Activated CD4-positive, alpha-beta T cell treated with anti-CD3 and anti-CD28 coated beads for 1 hour (primary cell): ENCODE measurements at regions not wholly inside any gene's neighbourhood (a gene's known extent, or its start where the extent isn't known, plus 50 kb on each side); places are given as distances from the start of the nearest gene placed in this dataset.
"Not testable (repeated sequence)": the region's sequence is repeated elsewhere in the genome, so short reads cannot be mapped to it uniquely, and the experiment has no call there.

Source experiments
- DNase-seq: peaks from one replicate; pipeline ENCODE4 v3.0.0-alpha.2; 2020

DNA sequence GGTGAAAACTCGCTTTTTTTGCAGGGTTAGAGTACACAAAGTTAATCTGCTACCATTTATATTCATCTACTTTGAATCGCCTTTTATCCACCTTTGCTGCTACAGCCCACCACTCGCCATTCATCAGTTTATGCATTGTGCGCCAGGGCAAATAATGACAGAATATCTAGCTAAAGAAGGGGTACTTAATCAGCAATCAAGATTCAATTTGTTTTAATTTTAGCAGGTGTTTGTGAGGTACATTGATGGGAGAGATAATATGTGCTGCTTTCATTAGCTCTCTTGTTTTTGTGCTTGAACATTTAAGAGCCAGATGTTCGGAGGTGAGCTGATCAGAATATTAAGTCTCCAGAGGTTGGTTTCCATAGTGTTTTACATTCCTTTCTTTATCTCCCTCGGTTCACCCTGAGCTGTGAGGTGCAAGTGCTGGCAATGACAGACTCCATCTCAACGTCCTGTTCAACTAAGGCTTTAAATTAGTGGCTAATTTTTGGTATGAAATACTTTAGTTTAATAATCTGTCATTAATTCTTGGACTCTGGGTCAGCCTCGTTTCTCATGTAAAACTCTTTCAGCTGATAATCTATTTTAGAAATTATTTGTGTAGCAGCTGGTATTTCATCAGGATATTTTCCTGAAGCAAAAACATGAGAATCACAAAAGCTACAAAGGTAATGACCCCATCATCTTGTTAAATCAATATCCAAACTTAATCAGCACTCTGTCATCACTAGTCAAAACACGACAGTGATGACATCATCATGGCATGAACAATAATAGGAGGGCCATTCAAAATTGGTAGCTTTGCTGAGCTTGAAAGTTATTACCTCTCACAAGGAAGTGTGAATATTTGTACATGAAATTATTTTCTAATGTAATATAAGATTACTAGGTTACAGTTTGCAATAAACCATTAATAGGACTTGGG is 479.9 kb upstream of the FANCL start:
- no peak for DNase-seq

DNA sequence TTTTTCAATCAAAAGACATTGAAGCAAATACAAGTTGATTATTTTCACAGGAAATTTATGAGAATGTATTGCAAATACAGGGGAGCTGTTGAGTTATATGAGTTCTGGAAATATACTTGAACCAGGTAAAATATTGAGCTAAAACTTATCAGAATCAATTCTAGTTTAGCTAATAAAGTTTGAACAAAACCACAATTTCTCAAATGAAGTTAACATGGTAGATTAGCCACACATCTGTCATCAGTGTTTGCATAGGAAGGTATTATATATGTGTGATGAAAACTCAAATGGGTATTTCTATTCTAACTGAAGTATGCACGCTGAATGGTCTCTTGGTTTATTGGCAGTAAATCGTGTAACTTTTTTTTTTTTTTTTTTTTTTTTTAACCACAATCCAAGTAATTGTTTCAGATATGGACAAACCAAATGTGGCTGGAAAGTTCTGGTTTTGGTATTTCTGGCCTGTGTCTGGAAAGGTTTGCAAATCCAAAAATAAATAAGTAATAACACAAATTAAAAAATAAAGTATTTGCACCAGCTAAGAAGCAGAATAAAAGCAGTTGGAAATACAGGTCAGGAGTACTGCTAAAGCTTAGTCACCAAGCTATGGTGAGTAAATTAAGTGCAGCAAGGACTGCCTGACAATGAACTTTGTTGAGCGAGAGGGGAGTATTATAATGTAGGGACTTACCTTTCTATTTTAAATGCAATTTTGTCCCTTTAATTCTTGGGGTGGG is 479.1 kb upstream of the FANCL start:
- no peak for DNase-seq

DNA sequence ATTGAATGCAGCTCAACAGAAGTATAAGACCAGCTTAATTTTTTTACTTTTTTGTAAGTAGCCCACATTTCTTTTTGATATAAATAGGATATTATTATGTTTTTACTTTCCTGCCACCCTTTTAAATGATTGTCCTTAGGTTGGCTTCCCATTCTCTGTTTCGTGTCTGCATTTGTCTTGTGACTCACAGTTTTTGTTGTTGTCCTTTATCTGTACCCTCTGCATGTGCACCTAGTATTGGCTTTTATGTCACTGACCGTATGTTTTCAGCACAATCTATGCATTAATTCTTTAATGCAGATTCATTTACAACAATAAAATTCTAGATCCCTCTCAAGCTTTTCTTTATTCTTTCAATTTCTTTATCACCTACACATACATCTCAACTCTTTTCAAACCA is 474.2 kb upstream of the FANCL start:
- no peak for DNase-seq

DNA sequence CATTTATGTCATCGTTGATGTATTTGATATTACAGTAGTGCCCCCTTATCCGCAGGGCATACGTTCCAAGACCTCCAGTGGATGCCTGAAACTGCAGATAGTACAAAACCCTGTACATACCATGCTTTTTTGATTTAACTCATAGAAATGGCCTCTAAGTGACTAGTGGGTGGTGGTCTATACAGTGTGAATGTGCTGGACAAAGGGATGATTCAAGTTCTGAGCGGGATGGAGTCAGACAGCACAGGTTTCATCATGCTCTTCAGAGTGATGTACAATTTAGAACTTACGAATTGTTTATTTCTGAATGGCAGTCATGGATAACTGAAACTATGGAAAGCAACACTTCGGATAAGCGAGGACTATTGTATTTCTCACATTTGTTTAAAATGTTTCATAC is 473.1 kb upstream of the FANCL start:
- no peak for DNase-seq

DNA sequence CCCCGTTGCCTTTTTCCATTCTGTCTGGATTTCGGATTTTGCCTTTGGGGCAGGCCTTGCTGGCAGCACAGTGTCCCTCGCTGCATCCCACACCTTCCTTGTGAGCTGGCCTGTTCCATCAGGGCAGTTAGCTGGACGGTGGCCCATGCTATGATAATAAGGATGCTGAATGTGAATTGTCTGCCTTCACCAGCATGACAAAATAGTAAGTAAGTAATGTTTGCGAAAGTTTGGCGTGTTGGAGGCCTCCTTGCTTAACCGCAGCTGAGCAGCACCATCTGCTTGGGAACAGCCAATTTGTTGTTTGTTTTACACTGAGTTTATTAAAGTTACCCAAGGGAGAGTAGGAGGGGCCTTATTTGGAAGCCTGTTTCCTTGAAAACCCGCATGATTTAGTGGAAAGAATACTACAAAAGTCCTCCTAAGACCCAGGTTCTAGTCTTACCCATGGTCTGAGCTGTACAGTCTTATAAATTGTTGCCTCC is 469.7 kb upstream of the FANCL start:
- DNase-seq: no peak

DNA sequence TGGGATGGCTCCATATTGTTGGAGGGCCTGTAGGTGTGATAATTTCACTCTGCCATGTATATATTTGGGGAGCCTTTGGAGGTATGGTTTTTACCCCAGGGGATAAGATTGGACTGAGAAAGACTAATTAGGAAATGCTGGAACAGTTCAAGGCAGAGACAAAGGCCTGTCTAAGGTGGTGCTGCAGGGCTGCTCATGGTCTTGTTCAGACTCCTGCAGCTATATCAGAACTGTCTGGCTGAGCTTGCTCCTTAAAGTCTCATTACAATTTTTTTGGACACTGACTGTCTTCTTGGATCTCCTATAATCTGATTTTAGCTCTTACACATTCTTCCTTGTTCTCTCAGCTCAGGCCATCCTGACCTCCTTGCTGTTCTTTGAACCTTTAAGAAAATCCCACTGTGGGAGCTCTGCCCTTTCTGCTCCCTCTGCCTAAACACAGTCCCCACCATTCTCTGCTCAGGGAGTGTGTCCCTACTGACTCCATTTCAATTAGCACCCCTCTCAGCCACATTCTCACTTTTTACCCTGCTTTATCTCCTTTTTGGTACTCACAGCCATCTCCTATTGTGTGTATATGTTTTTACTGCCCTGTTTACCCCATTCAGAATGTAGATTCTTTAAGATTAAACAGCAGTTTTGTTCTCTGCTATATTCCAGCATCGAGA is 468.7 kb upstream of the FANCL start:
- DNase-seq: no peak

DNA sequence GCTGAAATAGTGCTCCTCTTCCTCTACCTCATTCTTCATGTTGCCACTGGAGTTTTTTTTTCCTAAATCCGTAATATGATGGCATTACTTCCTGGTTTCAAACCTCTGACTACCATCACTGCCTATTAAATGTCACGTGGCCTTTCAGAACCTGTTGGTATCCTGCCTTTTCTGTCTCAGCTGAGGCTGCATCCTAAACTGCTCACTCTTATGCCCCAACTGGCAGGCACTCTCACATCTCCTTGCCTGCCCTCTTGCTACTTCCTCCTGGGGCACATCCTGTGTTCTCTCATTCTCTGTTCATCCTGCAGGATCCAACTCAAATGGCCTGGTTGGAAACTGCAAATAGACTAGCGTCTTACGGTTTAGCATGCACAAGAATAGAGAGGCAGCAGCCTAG is 468.1 kb upstream of the FANCL start:
- no peak for DNase-seq

DNA sequence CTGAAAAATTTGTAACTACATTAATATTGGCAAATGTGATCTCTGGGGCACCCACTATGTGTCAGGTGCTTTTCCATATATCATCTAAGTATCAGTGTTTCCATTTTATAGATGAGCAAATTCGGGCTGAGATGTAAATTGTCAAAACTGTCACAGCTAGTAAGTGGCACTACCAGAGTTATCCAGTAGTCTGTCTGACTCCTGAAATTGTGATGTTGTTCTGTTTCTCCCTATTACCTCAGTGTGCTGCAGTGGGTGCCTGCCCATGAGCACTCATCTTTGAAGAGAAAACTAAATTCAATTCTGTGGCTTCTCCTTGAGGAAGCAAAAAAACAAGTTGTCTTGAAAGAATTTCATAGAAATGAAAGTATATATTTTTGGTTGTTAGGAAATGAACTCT is 467.4 kb upstream of the FANCL start:
- DNase-seq: no peak

DNA sequence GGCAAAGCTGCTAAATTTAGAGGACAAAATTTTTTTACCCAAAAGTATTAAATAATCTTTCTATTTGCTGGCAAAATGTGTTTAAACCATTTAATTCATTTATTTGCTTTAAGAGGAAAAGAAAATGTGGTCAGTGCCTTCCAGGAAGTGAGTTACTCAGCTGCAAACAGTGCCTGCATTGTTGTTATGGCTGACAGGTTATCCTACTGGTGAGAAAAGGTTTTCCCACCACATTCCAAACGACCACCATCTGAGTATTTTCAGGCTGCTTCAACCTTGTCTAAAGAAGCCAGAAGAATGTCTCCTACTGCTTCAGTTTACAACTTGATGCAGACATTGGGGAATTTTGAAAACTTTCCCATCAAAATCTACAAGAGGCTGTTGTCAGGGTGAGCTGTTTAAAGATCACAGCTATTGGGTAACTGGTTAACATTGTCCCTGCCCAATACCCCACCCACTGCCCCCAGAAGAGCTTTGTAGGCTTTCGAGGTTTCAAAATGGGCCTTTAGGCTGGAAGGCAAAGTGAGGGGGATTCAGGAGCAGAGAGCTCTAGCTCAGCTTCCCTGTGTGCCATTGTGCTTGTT is 461.3 kb upstream of the FANCL start:
- DNase-seq: no peak

DNA sequence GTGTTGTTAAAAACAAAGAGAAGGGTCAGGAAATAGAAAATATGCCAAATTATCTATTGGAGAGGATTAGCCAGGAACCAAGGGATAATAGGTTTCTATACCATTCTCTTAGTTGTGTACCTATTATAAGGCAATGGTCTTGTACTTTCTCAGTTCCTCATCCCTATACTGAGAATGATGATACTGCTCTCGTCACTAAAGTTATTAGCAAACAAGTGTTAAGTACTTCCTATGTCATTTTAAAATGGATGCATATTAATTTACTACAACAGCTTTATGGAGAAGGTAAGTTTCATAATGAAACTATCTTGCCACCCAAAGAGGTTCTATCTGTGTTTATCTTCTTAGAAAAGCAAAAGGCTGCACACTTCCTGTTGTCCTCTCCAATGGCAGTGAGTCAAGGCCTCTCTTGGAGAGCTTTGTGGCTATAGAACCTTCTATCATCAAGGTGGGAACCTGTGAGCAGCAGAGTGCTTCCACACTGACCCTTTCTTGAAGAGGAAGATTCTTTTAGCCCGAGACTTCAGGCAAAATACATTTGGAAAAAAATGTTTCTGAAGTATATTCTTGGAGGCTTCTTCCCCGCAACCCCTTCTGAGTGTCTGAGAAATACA is 460.7 kb upstream of the FANCL start:
- DNase-seq: no peak

DNA sequence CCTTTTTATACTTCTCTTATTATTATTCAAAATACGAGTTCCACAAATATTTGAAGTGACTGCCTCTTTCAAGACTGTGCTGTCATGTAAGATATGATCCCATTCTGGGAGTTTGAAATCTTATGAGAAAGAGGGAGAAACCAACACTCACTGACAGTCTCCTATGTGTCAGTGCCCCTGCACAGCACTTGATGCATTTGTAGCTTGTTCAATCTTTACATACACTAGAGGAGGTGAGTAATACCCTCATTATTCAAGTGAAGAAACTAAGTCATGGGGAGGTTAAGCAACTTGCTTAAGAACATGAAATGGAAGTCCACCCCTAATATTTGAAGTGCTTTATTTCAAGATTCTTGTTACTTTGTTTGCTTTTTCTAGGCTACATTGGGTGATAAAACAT is 459.5 kb upstream of the FANCL start:
- DNase-seq: no peak

DNA sequence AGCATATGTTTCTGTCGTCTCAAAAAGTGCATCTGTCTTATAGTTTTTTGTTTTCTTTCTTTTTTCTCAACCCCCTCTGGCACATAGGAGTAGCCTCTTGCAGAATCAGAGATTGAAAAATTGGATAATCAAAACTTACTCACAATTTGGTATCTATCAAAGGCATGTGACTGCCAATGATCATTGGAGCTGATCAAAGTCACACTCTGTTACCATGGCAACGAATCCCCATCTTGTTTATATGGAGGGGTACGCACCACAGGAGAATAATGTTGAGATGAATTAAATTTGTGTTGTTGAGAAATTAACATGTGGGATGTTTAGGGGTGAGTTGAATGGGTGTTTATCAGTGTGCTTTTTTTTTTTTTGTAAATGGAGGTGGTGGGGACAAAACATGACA is 458.3 kb upstream of the FANCL start:
- DNase-seq: no peak

DNA sequence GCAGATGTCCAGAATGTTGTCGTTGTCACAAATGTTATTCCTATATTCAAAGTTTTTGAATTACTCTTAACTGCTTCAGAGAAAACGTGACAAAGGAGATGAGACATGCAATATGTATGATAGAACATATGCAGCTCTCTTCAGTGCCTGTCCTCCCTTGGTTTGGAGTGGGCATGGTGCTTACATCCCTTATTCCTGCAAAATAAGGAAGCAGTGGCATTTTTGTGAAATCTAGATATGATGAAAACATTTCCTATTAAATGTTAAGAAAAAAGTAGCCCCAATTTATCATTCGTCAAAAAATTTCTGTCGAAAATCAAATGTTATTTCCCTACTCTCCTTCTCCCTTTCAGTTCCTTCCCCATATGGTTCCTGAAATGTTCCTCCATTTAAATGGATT is 457.5 kb upstream of the FANCL start:
- no peak for DNase-seq

DNA sequence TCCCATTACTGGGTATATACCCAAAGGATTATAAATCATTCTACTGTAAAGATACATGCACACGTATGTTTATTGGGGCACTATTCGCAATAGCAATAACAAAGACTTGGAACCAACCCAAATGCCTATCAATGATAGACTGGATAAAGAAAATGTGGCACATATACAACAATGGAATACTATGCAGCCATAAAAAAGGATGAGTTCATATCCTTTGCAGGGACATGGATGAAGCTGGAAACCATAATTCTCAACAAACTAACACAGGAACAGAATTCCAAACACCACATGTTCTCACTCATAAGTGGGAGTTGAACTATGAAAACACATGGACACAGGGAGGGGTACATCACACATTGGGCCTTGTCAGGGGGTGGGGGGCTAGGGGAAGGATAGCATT is 453.0 kb upstream of the FANCL start:
- not testable (repeated sequence) for DNase-seq

DNA sequence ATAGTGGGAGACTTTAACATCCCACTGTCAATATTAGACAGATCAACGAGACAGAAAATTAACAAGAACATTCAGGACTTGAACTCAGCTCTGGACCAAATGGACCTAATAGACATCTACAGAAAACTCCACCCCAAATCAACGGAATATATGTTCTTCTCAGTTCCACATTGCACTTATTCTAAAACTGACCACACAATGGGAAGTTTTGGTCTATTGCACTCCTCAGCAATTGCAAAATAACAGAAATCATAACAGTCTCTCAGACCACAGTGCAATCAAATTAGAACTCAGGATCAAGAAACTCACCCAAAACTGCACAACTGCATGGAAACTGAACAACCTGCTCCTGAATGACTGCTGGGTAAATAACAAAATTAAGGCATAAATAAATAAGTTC is 449.9 kb upstream of the FANCL start:
- not testable (repeated sequence) for DNase-seq

DNA sequence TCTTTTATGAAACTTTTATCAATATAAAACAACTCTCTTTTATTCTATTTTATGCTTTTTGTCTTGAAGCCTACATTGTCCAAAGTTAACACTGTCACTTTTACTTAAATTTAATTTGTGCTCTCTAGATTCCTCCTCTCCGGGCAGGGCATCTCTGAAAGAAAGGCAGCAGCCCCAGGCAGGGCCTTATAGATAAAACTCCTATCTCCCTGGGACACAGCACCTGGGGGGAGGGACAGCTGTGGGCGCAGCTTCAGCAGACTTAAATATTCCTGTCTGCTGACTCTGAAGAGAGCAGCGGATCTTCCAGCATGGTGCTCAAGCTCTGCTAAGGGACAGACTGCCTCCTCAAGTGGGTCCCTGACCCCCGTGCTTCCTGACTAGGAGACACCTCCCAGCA is 447.7 kb upstream of the FANCL start:
- no peak for DNase-seq

DNA sequence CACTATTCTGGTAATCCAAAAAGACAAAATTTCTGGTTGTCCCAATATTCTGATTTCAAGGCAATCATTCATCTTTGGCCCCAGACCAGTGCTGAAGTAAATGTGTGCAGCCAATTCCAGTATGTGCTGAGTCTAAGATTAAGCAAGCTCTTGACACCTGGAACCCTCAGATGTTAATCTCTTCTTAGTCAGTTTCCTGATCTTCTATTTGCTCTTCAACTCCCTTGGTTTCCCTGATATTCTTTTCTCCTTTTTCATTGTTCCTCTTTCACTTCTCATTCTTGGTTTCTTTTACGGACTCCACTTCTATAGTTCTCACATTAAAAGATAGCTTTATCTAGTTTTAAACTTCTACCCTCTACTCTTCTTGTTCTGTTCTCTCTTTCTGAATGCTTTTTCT is 445.7 kb upstream of the FANCL start:
- no peak for DNase-seq

DNA sequence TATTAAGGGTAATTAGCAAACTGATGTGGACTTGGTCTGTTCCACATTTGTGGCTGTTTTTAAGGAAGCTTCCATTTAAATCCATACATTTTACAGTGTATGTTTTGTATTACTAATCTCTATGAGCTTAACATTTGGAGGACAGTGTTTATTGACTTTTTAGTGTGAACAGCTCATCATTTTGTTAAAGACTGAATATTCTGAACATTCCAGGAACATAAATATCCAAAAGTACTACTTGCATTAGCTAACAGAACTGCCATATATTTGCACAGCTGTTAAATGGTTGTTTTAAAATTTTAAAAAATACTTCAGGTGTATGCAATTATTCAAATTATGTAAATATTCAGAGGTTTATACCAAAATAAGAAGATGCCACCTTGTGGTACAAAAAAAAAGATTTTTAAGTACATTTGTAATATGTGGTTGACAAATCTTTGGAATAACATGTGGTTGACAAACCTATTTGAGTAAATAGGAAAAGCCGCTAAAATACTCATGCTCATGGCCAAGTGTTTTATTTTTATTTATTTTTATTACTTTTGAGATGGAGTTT is 439.7 kb upstream of the FANCL start:
- no peak for DNase-seq

DNA sequence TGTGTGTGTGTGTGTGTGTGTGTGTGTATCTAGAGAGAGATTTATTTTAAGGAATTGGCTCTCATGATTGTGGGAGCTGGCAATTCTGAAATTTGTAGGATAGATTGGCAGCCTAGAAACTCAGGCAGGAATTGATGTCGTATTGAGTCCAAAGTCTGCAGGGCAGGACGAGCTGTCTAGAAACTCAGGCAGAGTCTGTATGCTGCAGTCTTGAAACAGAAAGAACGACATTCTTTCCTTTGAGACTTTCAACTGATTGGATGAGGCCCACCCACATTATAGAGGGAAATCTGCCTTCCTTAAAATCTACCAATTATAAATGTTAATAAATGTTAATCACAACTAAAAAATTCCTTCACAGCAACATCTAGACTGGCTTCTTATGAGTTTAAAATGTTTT is 436.6 kb upstream of the FANCL start:
- no peak for DNase-seq

DNA sequence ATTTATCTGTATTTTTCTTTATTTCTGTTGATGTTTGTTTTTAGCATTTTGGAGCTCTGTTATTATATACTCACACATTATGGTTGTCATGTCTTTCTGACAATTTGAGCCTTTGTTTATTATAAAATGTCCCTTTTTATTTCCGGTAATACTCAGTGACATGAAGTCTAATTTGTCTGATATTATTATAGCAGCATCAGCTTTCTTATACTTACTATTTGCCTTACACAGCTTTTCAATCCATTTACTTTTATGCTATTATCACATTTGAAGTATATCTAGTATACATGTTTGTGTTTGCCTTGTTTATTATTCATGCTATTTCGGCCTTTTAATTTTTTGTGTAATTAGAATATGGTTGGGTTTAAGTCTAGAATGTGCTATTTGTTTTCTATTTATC is 430.6 kb upstream of the FANCL start:
- no peak for DNase-seq

DNA sequence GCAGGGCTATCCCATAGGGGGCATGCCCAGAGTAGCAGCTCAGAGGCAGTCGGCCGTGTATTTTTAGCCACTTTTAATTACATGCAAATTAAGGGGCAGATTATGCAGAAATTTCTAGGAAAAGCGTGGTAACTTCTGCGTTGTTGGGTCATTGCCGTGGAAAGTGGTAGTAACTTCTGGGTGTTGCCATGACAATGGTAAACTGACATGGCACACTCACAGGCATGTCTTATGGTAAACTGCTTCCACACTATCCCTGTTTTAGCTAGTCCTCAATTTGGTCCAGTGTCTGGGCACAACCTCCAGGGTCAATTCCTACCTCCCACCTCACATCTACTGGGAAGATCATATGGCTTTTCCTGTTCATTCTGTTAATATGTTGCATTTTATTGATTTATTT is 428.9 kb upstream of the FANCL start:
- no peak for DNase-seq

DNA sequence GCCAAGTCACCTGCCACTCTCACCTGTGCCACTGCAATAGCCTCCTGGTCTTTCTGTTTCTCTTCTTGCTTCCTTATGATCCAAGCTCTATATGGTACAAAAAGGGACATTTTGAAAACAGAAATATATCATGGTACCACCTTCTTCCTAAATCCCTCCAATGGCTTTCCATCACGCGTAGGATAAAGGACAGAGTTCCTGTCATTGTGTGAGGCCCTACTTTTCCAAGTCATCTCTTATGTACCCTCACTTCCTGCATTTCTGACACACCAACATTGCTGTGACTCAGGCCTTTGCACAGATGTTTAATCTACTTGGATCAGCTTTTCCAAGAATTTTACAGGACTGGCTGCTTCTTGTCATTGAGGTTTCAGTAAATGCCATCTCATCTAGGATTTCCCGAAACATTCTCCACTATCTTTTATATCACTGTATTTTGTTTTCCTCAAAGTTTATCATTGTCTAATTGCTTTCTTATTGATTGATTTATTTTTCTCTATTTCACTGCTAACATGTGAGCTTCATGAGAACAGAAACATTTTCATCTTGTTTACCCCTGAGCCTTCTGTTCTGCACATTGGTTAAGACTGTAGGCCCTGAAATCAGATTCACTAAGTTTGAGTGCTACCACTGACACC is 426.1 kb upstream of the FANCL start:
- DNase-seq: no peak
